Astrocyte of the hippocampus (primary cell): ENCODE measurements at regions not wholly inside any gene's neighbourhood (a gene's known extent, or its start where the extent isn't known, plus 50 kb on each side); places are given as distances from the start of the nearest gene placed in this dataset.
"Not testable (repeated sequence)": the region's sequence is repeated elsewhere in the genome, so short reads cannot be mapped to it uniquely, and the experiment has no call there.

Experiments
- DNase-seq: peaks from one replicate; pipeline ENCODE4 v3.0.0; 2011; ENCODE audit warnings: low read depth, low spot score

DNA sequence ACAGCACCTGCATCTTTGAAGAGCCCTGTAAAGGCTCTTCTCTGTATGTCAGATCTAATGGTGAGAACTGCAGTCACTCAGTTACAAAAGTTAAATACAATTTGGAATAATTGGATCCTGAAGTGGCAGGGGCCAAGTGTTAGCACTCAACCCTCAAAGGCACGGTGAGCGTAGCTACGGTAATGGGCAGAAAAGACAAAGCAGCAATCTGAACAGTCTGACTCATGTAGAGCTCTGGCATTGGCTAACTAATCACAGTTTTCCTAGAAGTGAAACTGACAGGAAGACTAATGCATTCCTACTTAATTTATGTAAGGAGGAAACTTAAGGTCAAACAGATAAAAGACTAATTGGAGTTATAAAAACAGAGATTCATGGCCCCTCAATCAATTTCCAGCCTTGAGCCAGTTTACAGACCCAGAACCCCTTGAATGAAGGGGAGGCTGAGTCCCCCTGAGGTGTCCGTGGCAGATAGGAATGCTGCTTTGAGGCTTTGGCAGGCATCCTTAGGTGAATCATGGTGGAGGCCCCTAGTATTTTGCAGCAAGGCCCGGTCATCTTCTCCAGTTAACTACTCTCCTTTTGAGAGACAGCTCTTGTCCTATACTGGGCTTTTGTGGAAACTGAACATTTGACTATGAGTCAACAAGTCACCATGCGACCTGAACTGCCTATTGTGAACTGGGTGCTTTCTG, 450.7 kb downstream of the ZNF33B start:
- not testable (repeated sequence) for DNase-seq

GRCh38 chr10:42177793-42178689, 460.3 kb downstream of the ZNF33B start:
- peak; percentile 14 for DNase-seq

- DNase-seq, result no peak
These were observed 461.1 kb downstream of the ZNF33B start for GRCh38 chr10:42177077-42177792.

DNA sequence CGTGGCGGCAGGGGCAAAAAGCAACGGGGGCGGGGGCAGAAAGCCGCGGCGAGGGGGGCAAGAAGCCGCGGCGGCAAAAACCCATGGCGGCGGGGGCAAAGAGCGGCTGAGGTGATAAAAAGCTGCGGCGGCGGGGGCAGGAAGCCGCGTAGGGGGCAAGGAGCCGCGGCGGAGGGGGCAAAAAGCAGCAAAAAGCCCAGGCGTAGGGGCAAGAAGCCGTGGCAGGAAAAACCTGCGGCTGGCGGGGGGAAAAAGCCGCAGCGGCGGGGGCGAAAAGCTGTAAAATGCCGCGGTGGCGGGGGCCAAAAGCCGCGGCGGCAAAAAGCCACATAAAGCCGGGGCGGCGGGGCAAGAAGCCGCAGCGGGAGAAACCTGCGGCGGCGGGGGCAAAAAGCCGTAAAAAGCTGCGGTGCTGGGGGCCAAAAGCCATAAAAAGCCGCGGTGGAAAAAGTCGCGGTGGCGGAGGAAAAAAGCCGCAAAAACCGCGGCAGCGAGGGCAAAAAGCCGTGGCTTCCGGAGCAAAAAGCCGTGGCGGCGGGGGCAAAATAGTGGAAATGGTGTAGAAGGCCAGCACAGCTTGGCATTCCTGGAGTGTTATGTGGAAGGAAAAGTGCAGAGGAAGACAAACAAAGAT, 487.8 kb downstream of the ZNF33B start:
- no peak for DNase-seq

GRCh38 chr10:42149722-42150427, 488.5 kb downstream of the ZNF33B start:
- DNase-seq, result no peak

GRCh38 chr10:42149027-42149700, 489.2 kb downstream of the ZNF33B start:
- peak; percentile 26 for DNase-seq

GRCh38 chr10:42146165-42146564, 492.2 kb downstream of the ZNF33B start:
- not testable (repeated sequence) for DNase-seq

DNA sequence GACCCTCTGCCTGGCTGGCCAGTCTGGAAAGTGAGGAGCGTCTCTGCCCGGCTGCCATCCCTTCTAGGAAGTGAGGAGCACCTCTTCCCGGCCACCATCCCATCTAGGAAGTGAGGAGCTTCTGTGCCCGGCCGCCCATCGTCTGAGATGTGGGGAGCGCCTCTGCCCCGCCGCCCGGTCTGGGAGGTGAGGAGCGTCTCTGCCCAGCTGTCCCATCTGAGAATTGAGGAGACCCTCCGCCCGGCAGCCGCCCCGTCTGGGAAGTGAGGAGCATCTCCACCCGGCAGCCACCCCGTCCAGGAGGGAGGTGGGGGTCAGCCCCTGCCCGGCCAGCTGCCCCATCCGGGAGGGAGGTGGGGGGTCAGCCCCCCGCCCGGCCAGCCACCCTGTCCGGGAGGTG, 500.3 kb downstream of the ZNF33B start:
- DNase-seq, result not testable (repeated sequence)

GRCh38 chr10:42113158-42113450, 525.3 kb downstream of the ZNF33B start:
- DNase-seq, result no peak

- DNase-seq, result no peak
These were observed 525.8 kb downstream of the ZNF33B start for GRCh38 chr10:42112331-42113157.

DNA sequence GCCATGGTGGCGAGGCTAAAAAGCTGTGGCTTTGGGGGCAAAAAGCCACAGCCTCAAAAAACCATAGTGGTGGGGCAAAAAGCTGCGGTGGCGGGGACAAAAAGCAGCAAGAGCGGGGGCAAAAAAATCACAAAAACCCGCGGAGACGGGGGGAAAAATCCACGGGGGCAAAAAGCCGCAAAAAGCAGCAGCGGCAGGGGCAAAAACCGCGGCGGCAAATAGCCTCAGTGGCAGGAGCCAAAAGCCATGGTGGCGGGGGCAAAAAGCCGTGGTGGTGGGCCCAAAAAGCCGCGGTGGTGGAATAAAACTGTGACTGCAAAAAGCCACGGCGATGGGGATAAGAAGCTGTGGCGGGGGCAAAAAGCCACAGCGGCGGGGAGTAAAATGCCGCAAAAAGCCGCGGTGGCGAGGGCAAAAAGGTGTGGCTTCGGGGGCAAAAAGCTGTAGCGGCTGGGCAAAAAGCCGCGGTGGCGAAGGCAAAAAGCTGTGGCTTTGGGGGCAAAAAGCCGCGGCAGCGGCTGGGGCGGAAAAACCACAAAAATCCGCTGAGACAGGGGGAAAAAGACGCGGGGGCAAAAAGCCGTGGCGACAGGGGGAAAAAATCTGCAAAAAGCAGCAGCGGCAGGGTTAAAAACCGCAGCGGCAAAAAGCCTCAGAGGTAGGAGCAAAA, 526.6 kb downstream of the ZNF33B start:
- DNase-seq, result no peak

DNA sequence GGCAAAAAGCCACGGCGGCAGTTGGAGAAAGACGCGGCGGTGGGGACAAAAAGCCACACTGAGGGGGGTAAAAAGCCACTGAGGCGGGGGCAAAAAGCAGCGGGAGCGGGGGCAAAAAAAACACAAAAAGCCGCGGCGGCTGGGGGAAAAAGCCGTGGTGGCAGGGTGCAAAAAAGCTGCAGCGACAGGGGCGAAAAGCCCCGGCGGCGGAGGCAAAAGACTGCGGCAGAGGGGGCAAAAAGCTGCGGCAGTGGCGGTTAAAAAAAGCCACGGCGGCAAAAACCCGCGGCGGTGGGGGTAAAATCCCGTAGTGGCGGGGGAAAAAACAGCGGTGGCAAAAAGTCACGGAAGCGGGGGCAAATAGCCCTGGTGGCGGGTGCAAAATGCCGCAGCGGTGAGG, 527.3 kb downstream of the ZNF33B start:
- no peak for DNase-seq
